OCI-LY3 (cell line): ENCODE measurements at regions not wholly inside any gene's neighbourhood (a gene's known extent, or its start where the extent isn't known, plus 50 kb on each side); places are given as distances from the start of the nearest gene placed in this dataset.

Experiments
- EZH2phosphoT487 ChIP-seq: fragments of 200-600 bp; shearing (Covaris generic); IDR thresholded peaks from 2 replicates; pipeline ENCODE4 v1.6.1; 2018; ENCODE audit warnings: antibody characterized with exemption, mixed run types, low read depth
- TF ChIP-seq, protein P1 (sequence below): fragments of 200-600, 300-600 bp; sonication (generic); IDR thresholded peaks from 2 replicates; pipeline ENCODE4 v1.5.1; 2014; ENCODE audit warnings: antibody characterized with exemption, low read length, low read depth

DNA sequence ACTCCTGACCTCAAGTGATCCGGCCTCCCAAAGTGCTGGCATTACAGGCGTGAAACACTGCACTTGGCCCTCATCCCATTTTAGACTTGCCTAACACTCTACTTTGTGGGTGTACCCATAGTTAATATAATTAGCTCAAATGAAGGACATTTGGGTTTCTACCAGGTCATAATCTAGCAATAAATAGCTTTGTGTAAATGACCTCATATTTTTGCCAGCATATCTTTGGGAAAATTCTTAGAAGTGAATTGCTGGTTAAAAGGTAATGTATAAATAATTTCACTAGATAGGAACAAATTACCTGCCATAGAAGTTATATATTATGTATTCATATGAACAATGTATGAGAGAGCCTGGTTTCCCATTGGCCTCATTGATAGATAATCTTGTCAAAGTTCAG is 206.0 kb downstream of the DIPK2A start:
- TF ChIP-seq, protein P1, sequence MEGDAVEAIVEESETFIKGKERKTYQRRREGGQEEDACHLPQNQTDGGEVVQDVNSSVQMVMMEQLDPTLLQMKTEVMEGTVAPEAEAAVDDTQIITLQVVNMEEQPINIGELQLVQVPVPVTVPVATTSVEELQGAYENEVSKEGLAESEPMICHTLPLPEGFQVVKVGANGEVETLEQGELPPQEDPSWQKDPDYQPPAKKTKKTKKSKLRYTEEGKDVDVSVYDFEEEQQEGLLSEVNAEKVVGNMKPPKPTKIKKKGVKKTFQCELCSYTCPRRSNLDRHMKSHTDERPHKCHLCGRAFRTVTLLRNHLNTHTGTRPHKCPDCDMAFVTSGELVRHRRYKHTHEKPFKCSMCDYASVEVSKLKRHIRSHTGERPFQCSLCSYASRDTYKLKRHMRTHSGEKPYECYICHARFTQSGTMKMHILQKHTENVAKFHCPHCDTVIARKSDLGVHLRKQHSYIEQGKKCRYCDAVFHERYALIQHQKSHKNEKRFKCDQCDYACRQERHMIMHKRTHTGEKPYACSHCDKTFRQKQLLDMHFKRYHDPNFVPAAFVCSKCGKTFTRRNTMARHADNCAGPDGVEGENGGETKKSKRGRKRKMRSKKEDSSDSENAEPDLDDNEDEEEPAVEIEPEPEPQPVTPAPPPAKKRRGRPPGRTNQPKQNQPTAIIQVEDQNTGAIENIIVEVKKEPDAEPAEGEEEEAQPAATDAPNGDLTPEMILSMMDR, result no peak
- no peak for TF ChIP-seq EZH2phosphoT487
